Peyer's patch (tissue), 4 donors: ENCODE measurements at regions not wholly inside any gene's neighbourhood (a gene's known extent, or its start where the extent isn't known, plus 50 kb on each side); places are given as distances from the start of the nearest gene placed in this dataset.

ENCODE experiments used
- CTCF ChIP-seq, 6 experiments: fragments of 450-650 bp in 4 of 6; fragments of 200-600 bp in 2 of 6; sonication (generic) in 1 of 6; IDR thresholded peaks; one replicate each; pipeline ENCODE4 v1.5.1; 2017 to 2019; ENCODE audit warnings: antibody characterized with exemption in 6 of 6, mild to moderate bottlenecking in 3 of 6, moderate library complexity in 1 of 6
- POLR2A ChIP-seq, 2 donors: fragments of 450-650 bp; IDR thresholded peaks; one replicate each; pipeline ENCODE4 v1.5.1; 2017; ENCODE audit warnings: antibody characterized with exemption in 2 of 2, mild to moderate bottlenecking in 2 of 2, moderate library complexity in 2 of 2

- TF ChIP-seq CTCF (IDR thresholded peaks at IDR 0.05) (no peak), POLR2A (IDR thresholded peaks at IDR 0.05) (no peak)
Measured at GRCh38 chr7:109696723-109697122, 1127.0 kb downstream of the DNAJB9 start.
